ENCODE measurements at regions not wholly inside any gene's neighbourhood (a gene's known extent, or its start where the extent isn't known, plus 50 kb on each side); places are given as distances from the start of the nearest gene placed in this dataset.

DNA sequence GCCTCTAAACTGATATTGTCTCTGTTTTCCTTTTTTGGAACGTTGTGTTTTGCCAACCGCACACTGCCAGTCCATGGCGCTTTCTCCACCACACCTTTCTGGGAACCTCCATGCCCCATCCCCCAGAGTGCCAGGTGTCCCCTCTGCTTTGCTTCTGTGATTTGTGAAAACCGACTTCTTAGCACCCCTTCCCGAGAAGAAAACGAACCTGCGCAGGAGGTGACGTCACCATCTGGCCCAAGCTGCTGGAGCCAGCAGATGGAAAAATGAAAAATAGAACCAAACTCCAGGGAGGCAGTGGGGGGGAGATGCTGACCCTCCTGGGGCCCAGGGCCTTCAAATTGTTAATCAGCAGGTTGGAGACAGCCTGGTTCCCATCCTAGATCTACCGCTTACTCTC is 103.8 kb downstream of the HTR5A start:
- DNase-seq: no peak
- intact Hi-C loops (cut with DNase I): no loop called here

DNA sequence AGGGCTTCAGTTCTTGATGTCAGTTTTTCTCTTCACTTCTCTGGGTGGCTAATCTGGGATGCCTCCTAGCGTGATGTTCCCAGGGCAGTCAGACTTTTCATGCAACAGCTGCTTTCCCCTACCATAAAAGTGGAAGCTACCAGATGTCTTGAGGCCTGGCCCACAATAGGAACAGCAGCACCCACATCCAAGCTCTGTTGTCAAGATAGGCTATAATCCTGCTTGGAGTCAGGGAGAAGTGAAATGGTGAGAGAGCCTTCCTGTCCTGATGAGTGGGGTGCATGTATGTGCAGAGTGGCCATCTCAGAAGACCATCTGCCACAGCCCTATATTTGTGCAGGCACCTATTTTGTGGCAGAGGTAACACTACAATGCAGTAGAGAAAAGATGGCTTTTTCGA is 108.0 kb downstream of the HTR5A start:
- no peak for DNase-seq

DNA sequence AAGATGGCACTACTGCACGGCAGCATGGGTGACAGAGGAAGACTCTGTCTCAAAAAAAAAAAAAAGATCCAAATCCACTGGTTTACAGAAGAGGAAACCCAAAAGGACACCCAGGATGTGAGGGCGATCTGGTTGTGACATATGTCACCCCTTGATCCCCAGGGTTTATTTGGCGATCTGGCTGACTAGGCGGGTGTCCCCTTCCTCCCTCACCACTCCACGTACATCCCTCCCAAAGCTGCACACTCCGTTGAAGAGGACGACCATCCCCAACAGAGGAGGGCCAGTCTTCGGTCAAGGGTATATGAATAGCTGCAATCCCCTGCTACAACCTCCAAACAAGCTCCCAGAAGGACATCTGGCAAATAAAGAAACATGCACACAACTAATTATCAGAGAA is 111.6 kb downstream of the HTR5A start:
- intact Hi-C loops (cut with DNase I): no loop called here
- no peak for DNase-seq

More for the DNA sequence above, 108.0 kb downstream of the HTR5A start:
- intact Hi-C loops (cut with DNase I): no loop called here

DNA sequence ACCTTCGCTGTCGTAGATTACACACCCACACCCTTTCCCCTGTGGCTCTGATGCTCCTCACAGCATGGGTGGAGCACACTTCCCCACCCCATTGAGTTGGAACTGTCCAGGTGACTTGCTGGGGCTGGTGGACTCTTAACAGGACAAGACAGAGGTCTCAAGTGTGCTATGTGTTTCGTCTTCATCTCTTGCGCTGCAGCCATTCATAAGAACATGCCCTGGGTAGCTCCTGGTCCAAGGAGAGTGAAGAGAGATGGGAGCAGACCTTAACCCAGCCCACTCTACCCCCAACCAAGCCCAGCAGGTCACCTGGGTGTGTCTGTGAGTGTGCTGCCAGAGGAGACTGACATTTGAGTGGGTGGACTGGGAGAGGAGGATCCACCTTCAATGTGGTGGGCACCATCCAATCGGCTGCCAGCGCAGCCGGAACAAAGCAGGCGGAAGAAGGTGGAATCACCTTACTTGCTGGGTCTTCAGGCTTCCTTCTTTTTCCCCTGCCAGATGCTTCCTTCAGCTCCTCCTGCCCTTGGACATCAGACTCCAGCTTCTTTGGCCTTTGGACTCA is 112.4 kb downstream of the HTR5A start:
- DNase-seq: no peak
- intact Hi-C loops (cut with DNase I): no loop called here

DNA sequence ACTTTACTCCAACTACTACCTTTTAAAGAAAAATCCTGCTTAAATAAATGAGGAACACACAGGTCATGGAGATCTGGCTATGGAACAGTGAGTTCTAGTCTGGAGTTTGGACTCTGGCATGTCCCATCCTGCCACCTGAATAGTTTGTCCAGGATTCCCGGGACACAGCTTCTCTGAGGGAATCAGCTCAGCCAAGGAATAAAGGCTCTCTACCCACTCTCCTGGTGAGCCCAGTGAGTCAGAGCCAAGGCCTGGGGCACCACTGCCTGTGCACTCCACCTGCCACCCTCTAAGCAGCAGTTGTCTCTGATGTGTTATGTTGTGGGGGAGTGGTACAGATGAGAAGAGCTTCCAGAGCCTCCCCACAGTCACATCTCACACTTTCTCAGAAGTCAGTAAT is 113.5 kb downstream of the HTR5A start:
- no peak for DNase-seq
- intact Hi-C loops (cut with DNase I): no loop called here

DNA sequence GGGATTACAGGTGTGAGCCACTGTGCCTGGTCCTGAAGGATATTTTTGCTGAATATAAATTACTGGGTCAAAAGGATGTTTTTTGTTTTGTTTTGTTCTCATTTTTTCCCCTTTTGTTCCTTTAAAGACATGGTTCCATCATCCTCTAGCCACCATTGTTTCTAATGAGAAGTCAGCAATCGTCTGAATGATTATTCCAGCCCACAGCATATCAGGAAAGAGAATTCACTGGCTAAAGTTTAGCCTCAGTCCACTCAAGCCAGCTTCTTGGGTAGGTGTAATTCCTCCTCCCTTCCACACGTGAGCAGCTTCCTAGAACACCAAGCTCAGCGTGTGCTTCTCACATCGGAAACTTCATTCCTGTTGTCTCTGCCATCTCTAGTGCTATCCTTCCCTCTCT is 112.8 kb upstream of the INSIG1 start:
- intact Hi-C loops (cut with DNase I): no loop called here
- DNase-seq: no peak

DNA sequence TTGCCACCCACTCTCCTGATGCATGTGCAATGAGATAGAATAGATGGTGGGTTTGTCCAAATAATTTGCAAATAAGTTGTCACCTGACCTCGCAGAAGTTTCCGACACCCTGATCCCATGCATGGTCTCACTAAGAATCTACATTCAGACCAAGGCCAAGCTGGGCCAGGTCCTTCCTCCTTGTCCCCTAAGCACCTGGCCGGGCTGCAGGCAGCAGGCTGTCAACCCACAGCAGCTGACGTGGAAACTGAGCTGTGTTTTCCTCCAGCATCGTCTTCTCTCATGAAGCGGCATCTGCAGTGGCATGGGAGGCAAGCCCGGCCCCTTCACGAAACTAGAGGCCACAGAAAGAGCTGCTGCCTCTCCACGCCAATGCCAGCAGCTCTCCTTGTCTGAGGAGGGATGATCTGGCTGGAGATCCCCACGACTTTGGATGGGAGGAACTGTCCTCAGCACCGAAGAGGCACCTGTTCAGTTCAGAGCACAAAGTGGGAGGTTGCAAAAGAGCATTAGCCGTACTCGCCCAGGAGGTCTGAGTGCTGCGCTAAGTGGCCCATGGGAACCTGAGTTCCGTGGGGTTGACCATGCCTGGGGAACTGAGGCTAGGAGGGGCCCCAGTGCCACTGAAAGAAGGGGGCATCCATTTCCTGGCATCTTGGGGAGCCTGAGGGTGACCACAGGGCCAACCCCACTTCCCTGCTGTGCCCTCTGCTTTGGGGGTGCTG is 110.5 kb upstream of the INSIG1 start:
- intact Hi-C loops (cut with DNase I): no loop called here
- DNase-seq: no peak

DNA sequence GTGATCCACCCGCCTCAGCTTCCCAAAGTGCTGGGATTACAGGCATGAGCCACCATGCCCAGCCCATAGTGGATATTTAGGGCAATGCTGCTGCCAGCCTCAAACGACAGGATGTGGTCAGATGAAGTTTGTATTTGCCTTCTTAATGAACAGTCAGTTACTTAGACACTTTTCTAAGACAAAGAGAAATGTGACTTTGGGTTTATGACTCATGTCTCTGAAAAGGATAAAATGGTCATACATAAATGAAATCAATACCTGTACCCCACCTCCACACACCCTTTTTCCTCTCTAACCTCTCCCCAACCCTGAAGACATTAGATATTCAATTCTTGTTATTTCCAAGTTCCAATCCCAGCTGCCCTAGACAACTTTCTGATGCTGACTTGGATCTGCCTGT is 109.3 kb upstream of the INSIG1 start:
- intact Hi-C loops (cut with DNase I): no loop called here
- DNase-seq: no peak

DNA sequence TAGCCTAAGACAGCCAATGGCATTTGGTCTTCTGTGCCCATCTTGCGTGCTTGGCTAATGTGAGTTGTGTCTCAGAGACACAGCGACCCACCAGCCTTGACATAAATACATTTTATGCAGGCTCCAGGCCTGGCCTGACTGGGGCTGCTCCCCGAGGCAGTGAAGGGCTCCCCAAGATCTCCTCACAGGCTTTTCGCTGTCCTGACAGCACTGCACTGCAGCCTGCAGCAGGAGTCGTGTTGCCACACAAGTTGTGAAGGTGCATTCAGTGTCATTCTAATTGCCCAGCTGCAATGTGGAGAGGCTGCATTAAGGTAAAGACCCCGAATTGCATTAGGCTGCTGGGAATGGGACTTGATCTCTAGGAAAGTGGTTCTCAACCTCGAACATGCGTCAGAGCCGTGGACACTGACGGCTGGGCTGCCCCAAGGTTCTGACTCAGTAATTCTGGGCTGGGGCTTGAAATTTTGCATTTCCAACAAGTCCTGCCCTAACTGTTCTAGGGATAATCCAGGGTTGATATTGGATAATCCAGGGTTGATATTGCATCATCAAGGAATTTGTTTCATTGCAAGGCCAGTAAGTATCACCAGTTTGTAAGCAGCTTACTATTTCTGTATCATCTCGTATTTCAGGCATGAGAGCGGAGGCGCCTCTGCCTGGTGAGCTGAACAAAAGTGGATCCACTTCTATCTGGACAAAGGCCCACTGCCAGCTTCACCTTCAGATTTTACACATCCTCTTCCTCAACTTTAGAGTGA is 108.7 kb upstream of the INSIG1 start:
- intact Hi-C loops (cut with DNase I): no loop called here
- DNase-seq: peak in 1 of 10 donors; percentile 40

DNA sequence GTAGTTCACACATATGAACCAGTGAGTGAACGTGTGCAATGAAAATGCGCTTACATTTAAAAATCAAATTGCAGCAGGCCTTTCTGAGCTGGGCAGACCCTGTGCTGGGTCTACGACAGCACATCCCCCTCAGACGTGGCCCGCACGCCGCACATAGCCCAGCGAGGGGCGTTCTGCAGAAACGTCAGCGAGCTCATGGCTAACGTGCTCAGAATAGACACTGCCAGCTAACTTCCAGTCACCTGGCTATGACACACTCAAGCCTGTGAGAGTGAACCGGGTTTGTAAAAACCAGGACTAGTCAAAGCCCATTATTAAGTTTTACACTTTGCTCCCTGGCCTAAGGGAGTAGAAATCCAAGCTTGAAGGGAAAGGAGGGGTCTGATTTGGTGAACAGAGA is 108.1 kb upstream of the INSIG1 start:
- intact Hi-C loops (cut with DNase I): no loop called here
- DNase-seq: no peak

DNA sequence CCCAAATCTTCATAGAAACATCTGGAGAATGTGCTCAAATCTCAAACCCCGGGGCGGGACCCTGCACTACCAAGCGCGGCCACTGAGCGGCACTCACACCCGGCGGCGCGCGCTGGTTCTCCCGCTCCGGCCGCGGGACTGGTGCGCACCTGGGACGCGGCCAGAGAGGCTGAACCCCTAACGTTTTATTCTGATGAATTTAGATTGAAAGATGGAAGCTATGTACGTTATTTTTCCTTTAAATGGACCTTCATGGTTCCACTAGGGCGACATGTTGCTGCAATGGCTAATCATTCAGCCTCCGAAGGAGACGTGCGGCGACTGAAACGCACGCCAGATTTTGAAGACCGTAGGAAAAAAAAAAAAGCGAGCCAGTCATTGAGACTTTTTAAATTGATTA is 107.0 kb upstream of the INSIG1 start:
- intact Hi-C loops (cut with DNase I): loop anchor here (1.0 to 10.0 kb wide), 2 partner anchors 155 to 266 kb away; no protein-coding TSS in a partner anchor
- DNase-seq: peak in 6 of 10 donors; percentile 26 to 91 (median 68)

DNA sequence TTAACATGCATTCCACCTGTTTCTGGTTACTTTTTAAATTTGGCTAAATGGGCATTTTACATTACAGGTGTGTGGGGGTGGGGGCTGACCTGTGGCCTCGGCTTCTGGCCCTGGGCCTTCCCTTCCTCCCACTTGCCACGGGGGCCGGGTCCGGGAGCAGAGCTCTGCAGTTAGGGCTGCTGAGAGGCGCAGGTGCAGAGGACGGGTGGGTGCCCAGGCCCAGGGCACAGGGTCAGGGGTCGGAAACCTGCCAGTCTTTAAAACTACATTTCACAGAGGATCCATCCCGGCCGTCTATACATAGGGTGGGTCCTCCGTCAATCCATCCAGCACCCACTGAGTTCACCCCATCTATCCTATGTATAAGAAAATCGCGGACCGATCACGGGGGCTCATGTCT is 106.5 kb upstream of the INSIG1 start:
- intact Hi-C loops (cut with DNase I): loop anchor here (10.0 kb wide), 1 partner anchor 266 kb away; no protein-coding TSS in a partner anchor

DNA sequence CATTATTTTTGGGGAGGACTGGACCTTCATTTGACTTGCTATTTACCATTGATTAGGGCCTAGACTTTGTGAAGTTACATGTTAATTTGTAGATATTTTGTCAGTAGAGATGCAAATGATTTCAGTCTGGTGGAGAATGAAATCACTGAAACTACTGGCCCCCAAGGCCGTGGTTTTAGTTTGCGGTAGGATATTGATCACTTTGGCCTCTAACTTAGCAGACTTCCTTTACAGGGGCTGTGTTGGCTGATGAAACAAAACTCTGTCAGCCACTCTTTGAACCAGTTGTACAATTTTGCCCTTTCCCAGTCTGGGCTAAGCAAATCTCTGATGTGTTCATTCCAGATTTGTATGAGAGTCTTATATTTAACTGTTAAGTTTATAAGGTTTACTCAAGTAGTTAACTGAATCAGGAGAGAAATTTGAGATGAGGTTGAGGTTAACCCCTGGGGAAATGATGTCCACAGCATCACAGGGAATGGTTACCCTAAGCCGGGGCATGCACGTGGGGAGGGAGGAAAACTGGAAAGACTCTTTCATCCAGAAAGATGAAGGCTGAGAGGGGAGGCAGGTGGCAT is 105.7 kb upstream of the INSIG1 start:
- DNase-seq: no peak
- intact Hi-C loops (cut with DNase I): loop anchor here (10.0 kb wide), 1 partner anchor 267 kb away; no protein-coding TSS in a partner anchor

More for the DNA sequence above, 106.5 kb upstream of the INSIG1 start:
- DNase-seq: peak in 1 of 10 donors; percentile 74

DNA sequence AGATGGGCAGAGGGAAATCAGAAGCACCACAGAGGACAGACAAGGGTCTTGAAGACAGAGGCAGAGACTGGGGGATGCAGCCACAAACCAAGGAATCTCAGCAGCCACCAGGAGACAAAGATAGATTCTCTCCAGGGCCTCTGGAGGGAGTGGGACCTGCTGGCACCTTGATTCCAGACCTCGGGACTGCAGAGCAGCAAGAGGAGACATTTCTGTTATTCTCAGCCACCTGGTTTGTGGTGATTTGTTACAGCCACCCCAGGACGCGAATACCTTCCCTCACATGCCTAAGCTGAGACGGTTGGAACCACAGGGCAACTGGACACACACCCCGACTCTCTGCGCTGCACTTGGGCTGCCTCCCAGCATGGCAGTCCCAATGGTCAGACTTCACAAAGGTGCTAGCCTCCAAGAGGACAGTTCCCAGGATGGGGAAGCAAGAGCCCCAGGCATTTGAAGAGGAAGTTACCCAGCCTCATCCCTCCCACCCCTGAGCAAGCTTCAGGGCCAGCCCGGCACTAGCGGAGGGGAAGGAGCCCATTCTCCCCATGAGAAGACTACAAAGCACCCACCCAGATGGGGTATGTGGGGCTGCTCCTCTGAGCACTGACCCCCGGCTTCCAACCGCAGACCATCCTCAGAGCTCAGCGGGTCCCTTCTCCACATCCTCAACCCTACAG is 104.6 kb upstream of the INSIG1 start:
- intact Hi-C loops (cut with DNase I): loop anchor here (10.0 kb wide), 1 partner anchor 268 kb away; no protein-coding TSS in a partner anchor
- no peak for DNase-seq

DNA sequence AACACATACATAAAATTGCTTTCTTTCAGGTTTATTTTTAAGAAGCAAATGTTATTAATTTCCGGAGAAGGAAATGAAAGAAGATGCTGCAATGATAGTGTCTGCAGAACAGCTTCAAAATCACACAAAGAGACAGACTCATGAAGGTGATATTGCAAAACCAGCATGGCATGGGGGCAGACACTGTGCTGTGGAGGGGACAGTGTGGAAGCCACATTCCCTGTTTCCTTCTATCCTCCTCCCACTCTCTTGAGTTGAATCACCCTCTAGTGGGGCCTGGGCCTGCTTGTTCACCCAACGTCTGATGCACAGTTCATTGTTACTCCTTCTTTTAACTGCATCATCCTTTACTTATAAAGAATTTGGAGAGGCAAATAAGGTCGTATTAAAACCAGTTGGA is 104.0 kb upstream of the INSIG1 start:
- intact Hi-C loops (cut with DNase I): loop anchor here (10.0 kb wide), 1 partner anchor 269 kb away; no protein-coding TSS in a partner anchor

DNA sequence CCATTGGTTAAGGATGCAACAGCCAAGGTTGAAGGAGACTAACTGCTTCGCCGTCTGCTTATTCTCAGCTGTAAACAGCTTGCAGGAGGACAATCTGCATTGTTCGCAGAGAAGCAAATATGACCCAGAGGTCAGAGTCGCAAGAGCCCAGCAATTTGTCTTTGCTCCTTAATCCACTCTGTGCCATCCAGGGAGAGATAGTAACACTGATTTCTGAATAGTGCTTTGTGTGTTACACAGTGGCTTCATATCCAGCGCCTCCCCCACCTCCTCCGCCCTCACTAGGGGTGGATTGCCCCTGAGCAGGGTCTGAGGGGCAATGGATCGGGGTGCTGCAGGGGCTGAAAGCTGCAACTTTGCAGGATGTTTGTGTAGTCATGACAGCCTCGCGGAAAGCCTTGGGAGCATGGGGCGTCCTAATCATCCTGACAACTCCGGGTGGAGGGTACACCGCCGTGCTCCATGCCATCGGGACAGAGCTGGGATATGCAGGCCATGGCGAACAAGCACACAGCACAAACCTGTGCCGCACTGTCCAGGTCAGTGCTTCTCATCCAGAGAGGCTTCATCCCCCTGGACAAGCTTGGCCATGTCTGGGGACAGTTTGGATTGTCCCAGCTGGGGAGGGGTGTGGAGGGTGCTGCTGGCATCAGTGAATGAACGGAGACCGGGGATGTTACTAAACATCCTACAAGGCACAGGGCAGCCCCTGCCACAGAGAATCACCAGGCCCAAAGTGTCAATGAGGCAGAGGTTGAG is 103.1 kb upstream of the INSIG1 start:
- intact Hi-C loops (cut with DNase I): loop anchor here (10.0 kb wide), 1 partner anchor 270 kb away; no protein-coding TSS in a partner anchor

More for the DNA sequence above, 104.0 kb upstream of the INSIG1 start:
- no peak for DNase-seq

DNA sequence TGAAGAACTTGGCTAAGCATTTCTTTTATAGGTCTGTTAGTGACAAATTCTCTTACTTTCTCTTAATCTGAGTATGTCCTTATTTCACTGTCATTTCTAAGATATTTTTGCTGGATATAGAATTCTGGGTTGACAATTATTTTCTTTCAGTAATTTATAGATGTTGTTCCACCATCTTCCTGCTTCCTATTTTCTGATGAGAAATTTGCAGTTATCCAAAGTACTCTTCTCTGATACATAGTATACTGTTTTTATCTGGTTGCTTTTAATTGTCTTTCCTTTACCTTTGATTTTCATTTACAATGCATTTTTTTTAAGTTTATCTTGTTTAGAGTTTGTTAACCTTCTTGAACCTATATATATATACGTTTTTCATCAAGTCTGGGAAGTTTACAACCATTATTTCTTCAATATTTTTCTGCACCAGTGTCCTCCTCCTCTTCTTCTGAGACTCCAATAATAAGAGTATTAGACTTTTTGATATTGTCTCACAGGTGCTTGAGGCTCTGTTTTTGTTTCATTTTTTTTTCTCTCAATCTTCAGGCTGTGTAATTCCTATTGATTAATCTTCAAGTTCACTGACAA is 101.6 kb upstream of the INSIG1 start:
- intact Hi-C loops (cut with DNase I): loop anchor here (10.0 kb wide), 1 partner anchor 271 kb away; no protein-coding TSS in a partner anchor
- no peak for DNase-seq

More for the DNA sequence above, 103.1 kb upstream of the INSIG1 start:
- peak in 1 of 10 donors; percentile 39 for DNase-seq

DNA sequence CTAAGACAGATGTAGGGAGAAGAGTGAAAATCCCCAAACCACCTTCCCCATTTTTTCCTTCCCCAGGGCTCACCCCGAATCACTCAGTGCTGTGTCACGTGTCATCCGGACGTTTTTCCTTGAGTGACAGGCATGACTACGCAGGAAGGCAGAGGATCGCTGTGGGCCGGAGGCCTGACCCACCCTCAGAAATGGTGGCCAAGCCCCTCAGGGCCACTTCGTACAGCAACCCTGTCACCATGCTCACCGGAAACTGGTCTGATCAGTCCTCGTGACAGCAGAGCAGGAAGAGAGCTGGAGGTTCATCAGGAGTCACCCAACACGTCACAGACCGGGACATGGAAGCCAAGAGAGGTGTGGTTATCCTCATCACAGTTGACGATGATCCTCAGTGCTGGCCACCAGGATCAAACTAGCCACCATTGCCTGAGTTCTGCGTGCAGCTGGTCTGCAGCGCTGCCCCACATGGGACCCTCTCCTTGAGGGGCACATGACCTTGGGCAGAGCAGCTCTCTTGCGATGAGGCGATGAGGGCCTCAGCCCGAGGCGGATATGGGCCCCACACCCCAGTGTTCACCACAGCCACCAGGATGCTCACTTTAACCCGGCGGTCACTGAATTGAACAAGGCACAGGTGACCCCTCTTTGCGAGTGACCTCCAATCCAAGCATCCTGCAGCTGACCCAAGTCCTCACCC is 99.3 kb upstream of the INSIG1 start:
- intact Hi-C loops (cut with DNase I): loop anchor here (10.0 kb wide), 1 partner anchor 274 kb away; no protein-coding TSS in a partner anchor

More for the DNA sequence above, 99.3 kb upstream of the INSIG1 start:
- DNase-seq: peak in 1 of 10 donors; percentile 35
